Fibroblast of mammary gland (primary cell): ENCODE measurements at regions not wholly inside any gene's neighbourhood (a gene's known extent, or its start where the extent isn't known, plus 50 kb on each side); places are given as distances from the start of the nearest gene placed in this dataset.
"Not testable (repeated sequence)": the region's sequence is repeated elsewhere in the genome, so short reads cannot be mapped to it uniquely, and the experiment has no call there.

ENCODE experiments used
- DNase-seq: peaks from one replicate; pipeline ENCODE4 v3.0.0-alpha.2; 2010; ENCODE audit warnings: low read depth
- H3K4me3 ChIP-seq: 2 replicates; pipeline ENCODE4 v1.5.1; 2011; ENCODE audit warnings: low read depth, mild to moderate bottlenecking, low read length, moderate library complexity; ENCODE audit not compliant: control insufficient read depth
- CTCF ChIP-seq: conservative IDR thresholded peaks from 2 replicates; pipeline ENCODE4 v1.5.1; 2011; ENCODE audit warnings: low read depth, low read length, inconsistent platforms; ENCODE audit not compliant: control insufficient read depth, insufficient read depth

GRCh38 chr6:138673346-138674014, 100.1 kb upstream of the CCDC28A start:
- no peak for DNase-seq
- no peak for TF ChIP-seq CTCF
- H3K4me3 ChIP-seq = no peak overlapping the region

- H3K4me3 ChIP-seq, DNase-seq: not testable (repeated sequence)
Measured at GRCh38 chr6:138674444-138674843, 99.1 kb upstream of the CCDC28A start.

- TF ChIP-seq CTCF = no peak
- no peak for DNase-seq
- no peak overlapping the region for H3K4me3 ChIP-seq
Measured at GRCh38 chr6:138677538-138677937, 96.0 kb upstream of the CCDC28A start.

GRCh38 chr6:138678168-138678567, 95.4 kb upstream of the CCDC28A start:
- H3K4me3 ChIP-seq = no peak overlapping the region
- no peak for DNase-seq
- TF ChIP-seq CTCF = no peak

- TF ChIP-seq CTCF = no peak
- DNase-seq = no peak
- H3K4me3 ChIP-seq = no peak overlapping the region
Measured at GRCh38 chr6:138680085-138680484, 93.5 kb upstream of the CCDC28A start.

- no peak overlapping the region for H3K4me3 ChIP-seq
- TF ChIP-seq CTCF = no peak
- no peak for DNase-seq
Measured at GRCh38 chr6:138681627-138682026, 91.9 kb upstream of the CCDC28A start.

- no peak overlapping the region for H3K4me3 ChIP-seq
- TF ChIP-seq CTCF = no peak
- peak; percentile 59 for DNase-seq
Measured at GRCh38 chr6:138682704-138683527, 90.7 kb upstream of the CCDC28A start.
